ENCODE measurements at regions not wholly inside any gene's neighbourhood (a gene's known extent, or its start where the extent isn't known, plus 50 kb on each side); places are given as distances from the start of the nearest gene placed in this dataset.

DNA sequence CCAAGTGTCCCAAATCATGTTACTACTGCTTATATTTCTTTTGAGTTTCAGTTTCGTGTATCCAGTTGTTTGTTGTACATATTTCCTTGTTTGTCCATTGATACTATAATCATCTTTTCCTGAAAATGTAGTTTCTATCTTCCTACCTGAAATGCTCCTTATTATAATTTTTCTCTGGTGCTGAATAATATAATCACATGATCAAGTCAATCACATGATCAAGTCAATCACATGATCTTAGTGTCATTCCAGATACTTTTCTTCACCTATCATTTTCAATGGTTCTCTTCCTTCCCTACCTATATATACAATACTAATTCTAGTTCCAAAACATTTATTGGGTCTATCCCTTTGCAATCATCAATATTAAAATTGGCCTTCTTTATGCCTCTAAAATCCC, 2058.8 kb downstream of the PCDH7 start:
- Histone ChIP-seq H3K79me1 (replicated peaks; ENCODE audit: low read length, poor library complexity, severe bottlenecking) (no peaks in the 10 kb centered on the region), H3K27ac (ENCODE audit: low read length, poor library complexity, severe bottlenecking) (no peak overlapping the region), H3K4me1 (ENCODE audit: control insufficient read depth, insufficient read depth, low read depth, low read length) (no peaks in the 10 kb centered on the region), H4K8ac (ENCODE audit: low read length) (no peak overlapping the region), H2BK12ac (ENCODE audit: low read length in 2 of 2) (no peak overlapping the region), H2BK15ac (ENCODE audit: low read depth, poor library complexity, severe bottlenecking) (no peak overlapping the region), H3K4ac (ENCODE audit: low read depth in 1 of 2, low read length in 2 of 2) (no peak overlapping the region), H3K36me3 (ENCODE audit: control insufficient read depth in 1 of 2, insufficient read depth in 2 of 2, low read depth in 1 of 2, low read length in 2 of 2) (no peaks in the 10 kb centered on the region), H3K9ac (ENCODE audit: low read length) (no peak overlapping the region), H3K9me3 (ENCODE audit: control insufficient read depth, low read length) (no peaks in the 10 kb centered on the region), H3K4me2 (ENCODE audit: low read length, poor library complexity, severe bottlenecking) (no peak overlapping the region), H3K23ac (ENCODE audit: low read length in 2 of 2) (no peak overlapping the region), H3K18ac (ENCODE audit: low read depth in 1 of 2, low read length in 2 of 2) (no peak overlapping the region), H2AFZ (ENCODE audit: low read depth, low read length) (no peak overlapping the region), H2BK120ac (ENCODE audit: low read depth, low read length) (no peak overlapping the region), H2AK5ac (ENCODE audit: low read length, severe bottlenecking) (no peak overlapping the region), H2BK5ac (ENCODE audit: low read depth, low read length, poor library complexity, severe bottlenecking) (no peak overlapping the region), H4K91ac (ENCODE audit: low read length) (no peak overlapping the region), H3K4me3 (ENCODE audit: insufficient read depth in 1 of 2, low read depth in 1 of 2, low read length in 2 of 2) (no peak overlapping the region), H3K27me3 (ENCODE audit: control insufficient read depth in 1 of 2, insufficient read depth in 1 of 2, low read length in 2 of 2) (no peaks in the 10 kb centered on the region), H3K14ac (ENCODE audit: low read length in 2 of 2) (no peak overlapping the region)
- WGBS, result no CpG with 5 or more reads among the region's 1 CpG
- DNase-seq, result no peak

DNA sequence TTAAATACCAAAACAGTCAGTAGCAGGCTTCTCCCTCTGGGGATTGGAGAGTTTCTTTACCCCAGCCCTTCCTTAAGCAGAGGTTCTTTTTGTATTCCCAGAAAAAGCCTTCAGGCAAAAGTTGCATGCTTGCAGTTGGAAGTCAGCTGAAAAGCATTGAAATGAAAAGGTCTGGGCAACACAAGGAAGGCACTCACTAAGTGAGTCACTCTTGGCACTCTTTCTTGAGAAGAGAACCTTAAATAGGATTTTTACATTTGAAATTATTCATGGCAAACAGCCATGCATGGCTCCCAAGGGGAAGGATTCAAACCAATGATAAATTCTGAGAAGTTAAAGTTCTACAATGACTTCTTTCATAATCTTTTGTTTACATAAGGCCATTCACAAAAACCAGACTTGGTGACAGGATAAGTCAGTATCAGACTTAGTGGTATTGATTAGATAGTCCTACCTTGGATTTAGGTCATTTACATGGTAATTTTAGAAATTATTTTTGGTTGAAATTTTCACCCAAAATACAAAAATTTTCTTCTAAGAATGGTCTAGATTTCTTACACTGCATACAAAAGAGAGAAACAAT, 2068.9 kb downstream of the PCDH7 start:
- Histone ChIP-seq H3K9me3 (ENCODE audit: control insufficient read depth, low read length) (no peaks in the 10 kb centered on the region), H2BK5ac (ENCODE audit: low read depth, low read length, poor library complexity, severe bottlenecking) (no peak overlapping the region), H2AK5ac (ENCODE audit: low read length, severe bottlenecking) (no peak overlapping the region), H3K9ac (ENCODE audit: low read length) (no peak overlapping the region), H3K4me2 (ENCODE audit: low read length, poor library complexity, severe bottlenecking) (no peak overlapping the region), H3K4me3 (ENCODE audit: insufficient read depth in 1 of 2, low read depth in 1 of 2, low read length in 2 of 2) (no peak overlapping the region), H3K36me3 (ENCODE audit: control insufficient read depth in 1 of 2, insufficient read depth in 2 of 2, low read depth in 1 of 2, low read length in 2 of 2) (no peaks in the 10 kb centered on the region), H3K4ac (ENCODE audit: low read depth in 1 of 2, low read length in 2 of 2) (no peak overlapping the region), H3K79me1 (replicated peaks; ENCODE audit: low read length, poor library complexity, severe bottlenecking) (no peaks in the 10 kb centered on the region), H2BK15ac (ENCODE audit: low read depth, poor library complexity, severe bottlenecking) (no peak overlapping the region), H2BK120ac (ENCODE audit: low read depth, low read length) (no peak overlapping the region), H3K23ac (ENCODE audit: low read length in 2 of 2) (no peak overlapping the region), H2BK12ac (ENCODE audit: low read length in 2 of 2) (no peak overlapping the region), H3K27ac (ENCODE audit: low read length, poor library complexity, severe bottlenecking) (no peak overlapping the region), H3K18ac (ENCODE audit: low read depth in 1 of 2, low read length in 2 of 2) (no peak overlapping the region), H3K4me1 (ENCODE audit: control insufficient read depth, insufficient read depth, low read depth, low read length) (no peaks in the 10 kb centered on the region), H2AFZ (ENCODE audit: low read depth, low read length) (no peak overlapping the region), H4K8ac (ENCODE audit: low read length) (no peak overlapping the region), H4K91ac (ENCODE audit: low read length) (no peak overlapping the region), H3K27me3 (ENCODE audit: control insufficient read depth in 1 of 2, insufficient read depth in 1 of 2, low read length in 2 of 2) (no peaks in the 10 kb centered on the region), H3K14ac (ENCODE audit: low read length in 2 of 2) (no peak overlapping the region)
- DNase-seq, result no peak

DNA sequence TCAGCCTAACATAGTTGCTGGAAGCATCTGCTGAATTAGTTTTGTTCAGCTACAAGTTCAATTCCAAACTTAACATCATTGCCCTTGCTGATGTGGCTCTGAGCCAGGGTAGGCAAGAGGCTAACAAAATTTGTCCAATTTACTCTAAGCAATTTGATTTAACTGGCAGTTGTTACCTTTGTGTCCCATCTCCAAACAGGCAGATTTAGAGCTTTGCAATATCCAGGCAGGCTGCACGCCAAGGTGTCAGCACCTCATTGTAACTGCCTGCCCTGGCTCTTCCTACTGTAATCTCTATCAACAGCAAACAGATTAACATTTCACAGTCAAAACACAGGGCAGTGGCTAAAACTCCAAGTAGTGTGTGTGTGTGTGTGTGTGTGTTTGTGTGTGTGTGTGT, 2070.6 kb downstream of the PCDH7 start:
- no peak overlapping the region for H3K4me2 ChIP-seq (ENCODE audit: low read length, poor library complexity, severe bottlenecking)

DNA sequence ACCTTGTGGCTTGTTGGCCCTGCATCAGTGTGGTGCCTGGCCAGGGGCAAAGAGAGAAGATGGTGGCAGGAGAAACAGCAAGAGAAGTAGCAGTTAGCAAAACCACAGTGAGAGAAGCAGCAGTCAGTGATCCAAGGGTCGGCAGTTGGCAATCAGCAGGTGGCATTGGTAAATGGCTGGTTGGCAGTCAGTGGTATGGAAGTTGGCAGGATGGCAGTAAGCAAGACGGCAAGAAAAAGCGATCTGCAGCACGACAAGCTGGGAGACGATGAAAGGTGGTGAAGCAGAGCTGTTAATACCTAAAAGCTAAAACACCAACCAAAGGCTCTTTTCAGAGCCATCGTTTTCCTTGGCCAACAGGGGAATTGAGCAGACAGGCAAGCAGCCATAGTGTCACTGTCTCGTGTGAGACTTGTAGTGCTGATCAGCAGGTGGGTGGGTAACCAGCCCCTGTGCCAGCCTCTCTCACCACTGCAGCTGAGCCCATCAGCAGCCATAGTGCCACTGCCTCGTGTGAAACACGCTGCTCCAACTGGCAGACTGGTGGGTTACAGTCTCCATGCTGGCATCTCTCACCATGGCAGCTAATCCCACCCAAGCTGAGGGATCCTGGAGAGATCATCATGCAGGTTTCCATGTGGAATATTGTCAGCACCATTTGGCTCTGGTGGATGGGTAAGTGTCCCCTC, 2078.4 kb downstream of the PCDH7 start:
- no peak for DNase-seq
- no peak overlapping the region for H3K14ac ChIP-seq (ENCODE audit: low read length in 2 of 2)
- no peak overlapping the region for H2BK12ac ChIP-seq (ENCODE audit: low read length in 2 of 2)
- H3K27ac ChIP-seq (ENCODE audit: low read length, poor library complexity, severe bottlenecking), result no peak overlapping the region
- no peak overlapping the region for H2BK15ac ChIP-seq (ENCODE audit: low read depth, poor library complexity, severe bottlenecking)
- WGBS, result 59% methylated on average over 6 of the region's 9 CpGs
- no peak overlapping the region for H2BK120ac ChIP-seq (ENCODE audit: low read depth, low read length)
- H2AK5ac ChIP-seq (ENCODE audit: low read length, severe bottlenecking), result no peak overlapping the region
- H3K4me3 ChIP-seq (ENCODE audit: insufficient read depth in 1 of 2, low read depth in 1 of 2, low read length in 2 of 2), result no peak overlapping the region
- H3K18ac ChIP-seq (ENCODE audit: low read depth in 1 of 2, low read length in 2 of 2), result no peak overlapping the region
- no peak overlapping the region for H4K91ac ChIP-seq (ENCODE audit: low read length)
- H3K4me2 ChIP-seq (ENCODE audit: low read length, poor library complexity, severe bottlenecking), result no peak overlapping the region
- H3K36me3 ChIP-seq (ENCODE audit: control insufficient read depth in 1 of 2, insufficient read depth in 2 of 2, low read depth in 1 of 2, low read length in 2 of 2), result no peaks in the 10 kb centered on the region
- H3K9me3 ChIP-seq (ENCODE audit: control insufficient read depth, low read length), result no peaks in the 10 kb centered on the region
- H3K9ac ChIP-seq (ENCODE audit: low read length), result no peak overlapping the region
- no peaks in the 10 kb centered on the region for H3K4me1 ChIP-seq (ENCODE audit: control insufficient read depth, insufficient read depth, low read depth, low read length)
- no peak overlapping the region for H3K23ac ChIP-seq (ENCODE audit: low read length in 2 of 2)
- no peaks in the 10 kb centered on the region for H3K79me1 ChIP-seq (replicated peaks; ENCODE audit: low read length, poor library complexity, severe bottlenecking)
- no peak overlapping the region for H2AFZ ChIP-seq (ENCODE audit: low read depth, low read length)
- H2BK5ac ChIP-seq (ENCODE audit: low read depth, low read length, poor library complexity, severe bottlenecking), result no peak overlapping the region
- no peaks in the 10 kb centered on the region for H3K27me3 ChIP-seq (ENCODE audit: control insufficient read depth in 1 of 2, insufficient read depth in 1 of 2, low read length in 2 of 2)
- H3K4ac ChIP-seq (ENCODE audit: low read depth in 1 of 2, low read length in 2 of 2), result no peak overlapping the region
- no peak overlapping the region for H4K8ac ChIP-seq (ENCODE audit: low read length)

More for the DNA sequence above, 2070.6 kb downstream of the PCDH7 start:
- no peak overlapping the region for H2AFZ ChIP-seq (ENCODE audit: low read depth, low read length)
- H4K91ac ChIP-seq (ENCODE audit: low read length), result no peak overlapping the region
- no peaks in the 10 kb centered on the region for H3K79me1 ChIP-seq (replicated peaks; ENCODE audit: low read length, poor library complexity, severe bottlenecking)
- no peaks in the 10 kb centered on the region for H3K36me3 ChIP-seq (ENCODE audit: control insufficient read depth in 1 of 2, insufficient read depth in 2 of 2, low read depth in 1 of 2, low read length in 2 of 2)
- no peak overlapping the region for H3K4me3 ChIP-seq (ENCODE audit: insufficient read depth in 1 of 2, low read depth in 1 of 2, low read length in 2 of 2)
- no peaks in the 10 kb centered on the region for H3K4me1 ChIP-seq (ENCODE audit: control insufficient read depth, insufficient read depth, low read depth, low read length)
- H2AK5ac ChIP-seq (ENCODE audit: low read length, severe bottlenecking), result no peak overlapping the region
- DNase-seq, result no peak
- H3K27ac ChIP-seq (ENCODE audit: low read length, poor library complexity, severe bottlenecking), result no peak overlapping the region
- no peak overlapping the region for H3K9ac ChIP-seq (ENCODE audit: low read length)
- no peak overlapping the region for H2BK15ac ChIP-seq (ENCODE audit: low read depth, poor library complexity, severe bottlenecking)
- no peak overlapping the region for H2BK5ac ChIP-seq (ENCODE audit: low read depth, low read length, poor library complexity, severe bottlenecking)
- H2BK12ac ChIP-seq (ENCODE audit: low read length in 2 of 2), result no peak overlapping the region
- no peak overlapping the region for H4K8ac ChIP-seq (ENCODE audit: low read length)
- no peak overlapping the region for H3K14ac ChIP-seq (ENCODE audit: low read length in 2 of 2)
- WGBS, result 86% methylated on average over 1 of the region's 1 CpG
- H3K9me3 ChIP-seq (ENCODE audit: control insufficient read depth, low read length), result no peaks in the 10 kb centered on the region
- H3K27me3 ChIP-seq (ENCODE audit: control insufficient read depth in 1 of 2, insufficient read depth in 1 of 2, low read length in 2 of 2), result no peaks in the 10 kb centered on the region
- no peak overlapping the region for H3K4ac ChIP-seq (ENCODE audit: low read depth in 1 of 2, low read length in 2 of 2)
- no peak overlapping the region for H3K23ac ChIP-seq (ENCODE audit: low read length in 2 of 2)
- no peak overlapping the region for H2BK120ac ChIP-seq (ENCODE audit: low read depth, low read length)
- no peak overlapping the region for H3K18ac ChIP-seq (ENCODE audit: low read depth in 1 of 2, low read length in 2 of 2)
